NB4 (cell line): ENCODE measurements at regions not wholly inside any gene's neighbourhood (a gene's known extent, or its start where the extent isn't known, plus 50 kb on each side); places are given as distances from the start of the nearest gene placed in this dataset.

ENCODE experiments used
- POLR2A ChIP-seq: IDR thresholded peaks from 2 replicates; pipeline ENCODE4 v1.6.1; 2011; ENCODE audit warnings: mild to moderate bottlenecking; ENCODE audit not compliant: insufficient read length; ENCODE audit errors: extremely low read depth
- TF ChIP-seq, protein P1 (sequence below): IDR thresholded peaks from one replicate; pipeline ENCODE4 v1.5.1; 2012; ENCODE audit warnings: low read depth, low read length
- TF ChIP-seq, protein P2 (sequence below): IDR thresholded peaks from 2 replicates; pipeline ENCODE4 v1.6.1; 2011; ENCODE audit warnings: low read depth, low read length

DNA sequence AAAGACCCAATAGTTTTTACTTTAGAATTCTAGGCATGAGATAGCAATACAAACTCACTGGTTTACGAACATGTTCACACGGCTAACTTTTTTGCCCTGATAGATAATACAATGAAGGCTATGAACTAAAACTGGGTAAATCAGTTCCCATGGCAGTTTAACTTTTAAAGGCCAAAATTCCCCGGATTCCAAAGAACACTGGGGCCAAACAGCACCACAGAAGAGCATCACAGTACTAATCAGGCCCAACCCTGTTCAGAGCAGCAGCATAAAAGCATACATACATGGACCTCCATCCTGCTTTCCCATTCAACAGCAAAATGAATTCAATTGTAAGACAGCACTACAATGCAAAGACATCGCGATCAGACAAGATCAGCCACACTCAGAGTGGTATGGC lies 540.3 kb upstream of the CCDC54 start:
- TF ChIP-seq, protein P1, sequence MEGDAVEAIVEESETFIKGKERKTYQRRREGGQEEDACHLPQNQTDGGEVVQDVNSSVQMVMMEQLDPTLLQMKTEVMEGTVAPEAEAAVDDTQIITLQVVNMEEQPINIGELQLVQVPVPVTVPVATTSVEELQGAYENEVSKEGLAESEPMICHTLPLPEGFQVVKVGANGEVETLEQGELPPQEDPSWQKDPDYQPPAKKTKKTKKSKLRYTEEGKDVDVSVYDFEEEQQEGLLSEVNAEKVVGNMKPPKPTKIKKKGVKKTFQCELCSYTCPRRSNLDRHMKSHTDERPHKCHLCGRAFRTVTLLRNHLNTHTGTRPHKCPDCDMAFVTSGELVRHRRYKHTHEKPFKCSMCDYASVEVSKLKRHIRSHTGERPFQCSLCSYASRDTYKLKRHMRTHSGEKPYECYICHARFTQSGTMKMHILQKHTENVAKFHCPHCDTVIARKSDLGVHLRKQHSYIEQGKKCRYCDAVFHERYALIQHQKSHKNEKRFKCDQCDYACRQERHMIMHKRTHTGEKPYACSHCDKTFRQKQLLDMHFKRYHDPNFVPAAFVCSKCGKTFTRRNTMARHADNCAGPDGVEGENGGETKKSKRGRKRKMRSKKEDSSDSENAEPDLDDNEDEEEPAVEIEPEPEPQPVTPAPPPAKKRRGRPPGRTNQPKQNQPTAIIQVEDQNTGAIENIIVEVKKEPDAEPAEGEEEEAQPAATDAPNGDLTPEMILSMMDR = no peak
- no peak for TF ChIP-seq POLR2A
- TF ChIP-seq, protein P2, sequence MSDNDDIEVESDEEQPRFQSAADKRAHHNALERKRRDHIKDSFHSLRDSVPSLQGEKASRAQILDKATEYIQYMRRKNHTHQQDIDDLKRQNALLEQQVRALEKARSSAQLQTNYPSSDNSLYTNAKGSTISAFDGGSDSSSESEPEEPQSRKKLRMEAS = no peak
